ENCODE measurements at regions not wholly inside any gene's neighbourhood (a gene's known extent, or its start where the extent isn't known, plus 50 kb on each side); places are given as distances from the start of the nearest gene placed in this dataset.

- no peak for TF ChIP-seq CTCF (IDR thresholded peaks at IDR 0.05)
- Histone ChIP-seq H3K36me3 (no peaks in the 10 kb centered on the region), H3K27ac (no peak overlapping the region), H3K4me3 (no peak overlapping the region), H3K4me1 (no peaks in the 10 kb centered on the region), H3K27me3 (no peaks in the 10 kb centered on the region), H3K9me3 (no peaks in the 10 kb centered on the region)
- intact Hi-C loops (cut with DNase I), result no loop called here
- peak; percentile 10 for ATAC-seq
- DNase-seq, result no peak
Observed at GRCh38 chr9:31821583-31821982, 562.9 kb upstream of the ACO1 start.

GRCh38 chr9:31823365-31823764, 561.1 kb upstream of the ACO1 start:
- H3K9me3 ChIP-seq, result no peaks in the 10 kb centered on the region
- H3K4me1 ChIP-seq, result no peaks in the 10 kb centered on the region
- H3K27me3 ChIP-seq, result no peaks in the 10 kb centered on the region
- ATAC-seq (no peak), DNase-seq (no peak)
- H3K27ac ChIP-seq, result no peak overlapping the region
- TF ChIP-seq CTCF (IDR thresholded peaks at IDR 0.05), result no peak
- no peak overlapping the region for H3K4me3 ChIP-seq
- intact Hi-C loops (cut with DNase I), result no loop called here
- no peaks in the 10 kb centered on the region for H3K36me3 ChIP-seq

- no peak overlapping the region for H3K4me3 ChIP-seq
- H3K36me3 ChIP-seq, result no peaks in the 10 kb centered on the region
- intact Hi-C loops (cut with DNase I), result no loop called here
- TF ChIP-seq CTCF (IDR thresholded peaks at IDR 0.05), result no peak
- H3K4me1 ChIP-seq, result no peaks in the 10 kb centered on the region
- no peak for ATAC-seq
- H3K9me3 ChIP-seq, result no peaks in the 10 kb centered on the region
- no peak overlapping the region for H3K27ac ChIP-seq
- H3K27me3 ChIP-seq, result no peaks in the 10 kb centered on the region
- DNase-seq, result no peak
Observed at GRCh38 chr9:31824860-31825259, 559.6 kb upstream of the ACO1 start.

GRCh38 chr9:31837211-31837610, 547.2 kb upstream of the ACO1 start:
- Histone ChIP-seq H3K27me3 (no peaks in the 10 kb centered on the region), H3K36me3 (no peaks in the 10 kb centered on the region), H3K4me3 (no peak overlapping the region), H3K9me3 (no peaks in the 10 kb centered on the region), H3K27ac (no peak overlapping the region), H3K4me1 (no peaks in the 10 kb centered on the region)
- no peak for TF ChIP-seq CTCF (IDR thresholded peaks at IDR 0.05)
- ATAC-seq, result no peak
- intact Hi-C loops (cut with DNase I), result no loop called here
- DNase-seq, result no peak

- H3K27me3 ChIP-seq, result no peaks in the 10 kb centered on the region
- H3K4me1 ChIP-seq, result no peaks in the 10 kb centered on the region
- H3K27ac ChIP-seq, result no peak overlapping the region
- DNase-seq (no peak), ATAC-seq (no peak)
- no peak for TF ChIP-seq CTCF (IDR thresholded peaks at IDR 0.05)
- H3K36me3 ChIP-seq, result no peaks in the 10 kb centered on the region
- intact Hi-C loops (cut with DNase I), result no loop called here
- H3K9me3 ChIP-seq, result no peaks in the 10 kb centered on the region
- H3K4me3 ChIP-seq, result no peak overlapping the region
Observed at GRCh38 chr9:31839273-31839672, 545.2 kb upstream of the ACO1 start.

GRCh38 chr9:31840702-31841101, 543.7 kb upstream of the ACO1 start:
- ATAC-seq (no peak), DNase-seq (no peak)
- H3K27me3 ChIP-seq, result no peaks in the 10 kb centered on the region
- intact Hi-C loops (cut with DNase I), result no loop called here
- H3K4me3 ChIP-seq, result no peak overlapping the region
- H3K9me3 ChIP-seq, result no peaks in the 10 kb centered on the region
- no peaks in the 10 kb centered on the region for H3K4me1 ChIP-seq
- no peak overlapping the region for H3K27ac ChIP-seq
- TF ChIP-seq CTCF (IDR thresholded peaks at IDR 0.05), result no peak
- no peaks in the 10 kb centered on the region for H3K36me3 ChIP-seq
